ENCODE measurements at regions not wholly inside any gene's neighbourhood (a gene's known extent, or its start where the extent isn't known, plus 50 kb on each side); places are given as distances from the start of the nearest gene placed in this dataset.

DNA sequence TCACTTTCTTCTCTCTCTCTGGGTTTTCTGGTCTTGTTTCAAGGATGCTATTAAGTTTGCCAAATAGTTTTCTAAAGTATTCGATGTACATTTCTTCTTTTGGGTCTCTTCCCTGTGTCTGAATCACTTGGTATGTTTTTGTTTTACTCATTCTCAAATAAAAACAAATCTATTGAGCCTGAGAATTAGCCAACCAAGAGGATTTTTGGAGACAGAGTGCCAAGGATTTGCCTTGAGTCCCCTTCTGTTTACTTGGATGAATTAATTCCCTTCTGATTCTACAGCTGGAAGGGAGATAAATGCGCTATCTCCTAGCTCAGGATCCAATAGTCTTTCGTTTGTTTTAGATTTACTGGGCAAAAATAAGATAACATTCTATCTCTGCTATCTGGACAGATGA, 255.5 kb downstream of the SYT10 start:
- TF ChIP-seq CTCF (IDR thresholded peaks at IDR 0.05; ENCODE audit: low read depth, low read length) (no peak), POLR2A (IDR thresholded peaks at IDR 0.05; ENCODE audit: extremely low read depth, insufficient read length) (no peak)

Data from NB4 (cell line).